NCI-H226 (cell line): ENCODE measurements at regions not wholly inside any gene's neighbourhood (a gene's known extent, or its start where the extent isn't known, plus 50 kb on each side); places are given as distances from the start of the nearest gene placed in this dataset.
A peak's percentile ranks its signal among the peaks of the same experiment; 100 is the strongest.

Source experiments
- DNase-seq: peaks from one replicate; pipeline ENCODE4 v3.0.0-alpha.2; 2015

- no peak for DNase-seq
These were observed 132.8 kb upstream of the CRY1 start for GRCh38 chr12:107226126-107226525.

GRCh38 chr12:107228076-107228475, 134.7 kb upstream of the CRY1 start:
- no peak for DNase-seq

GRCh38 chr12:107229827-107230226, 136.5 kb upstream of the CRY1 start:
- peak; percentile 17 for DNase-seq

- no peak for DNase-seq
These were observed 138.0 kb upstream of the CRY1 start for GRCh38 chr12:107231303-107231702.

DNA sequence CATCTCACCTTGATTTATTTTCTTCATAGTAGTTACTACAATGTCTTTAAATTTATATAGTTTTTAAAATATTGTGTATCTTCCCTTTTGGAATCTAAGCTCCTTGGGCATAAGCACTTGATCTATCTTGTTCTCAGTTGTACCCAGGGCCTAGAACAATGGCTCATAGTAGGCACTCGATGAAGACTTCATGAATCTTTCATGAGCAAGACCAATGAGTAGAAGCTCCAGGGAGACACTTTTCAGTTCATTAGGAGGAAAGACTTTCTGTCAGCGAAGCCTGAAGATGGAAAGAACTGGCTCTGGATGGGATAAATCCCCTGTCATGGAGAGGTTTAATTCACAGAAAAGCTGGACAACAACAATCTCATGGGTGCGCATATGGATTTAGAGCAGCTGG, 140.2 kb upstream of the CRY1 start:
- no peak for DNase-seq

DNA sequence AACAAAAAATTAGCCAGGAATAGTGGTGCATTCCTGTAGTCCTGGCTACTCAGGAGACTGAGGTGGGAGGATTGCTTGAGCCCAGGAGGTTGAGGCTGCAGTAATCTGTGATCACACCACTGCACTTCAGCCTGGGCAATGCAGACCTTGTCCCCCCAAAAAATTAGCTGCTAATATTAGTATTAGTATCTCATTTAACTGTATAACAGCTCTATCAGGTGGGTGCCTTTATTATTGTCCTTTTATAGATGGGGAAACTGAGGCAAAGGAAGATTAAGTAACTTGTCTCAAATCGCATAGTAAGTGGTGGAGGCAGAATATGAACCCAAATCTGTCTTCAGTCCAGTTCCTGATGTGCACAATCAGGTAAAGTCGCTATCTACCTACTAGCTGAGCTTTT, 142.3 kb upstream of the CRY1 start:
- DNase-seq: no peak

DNA sequence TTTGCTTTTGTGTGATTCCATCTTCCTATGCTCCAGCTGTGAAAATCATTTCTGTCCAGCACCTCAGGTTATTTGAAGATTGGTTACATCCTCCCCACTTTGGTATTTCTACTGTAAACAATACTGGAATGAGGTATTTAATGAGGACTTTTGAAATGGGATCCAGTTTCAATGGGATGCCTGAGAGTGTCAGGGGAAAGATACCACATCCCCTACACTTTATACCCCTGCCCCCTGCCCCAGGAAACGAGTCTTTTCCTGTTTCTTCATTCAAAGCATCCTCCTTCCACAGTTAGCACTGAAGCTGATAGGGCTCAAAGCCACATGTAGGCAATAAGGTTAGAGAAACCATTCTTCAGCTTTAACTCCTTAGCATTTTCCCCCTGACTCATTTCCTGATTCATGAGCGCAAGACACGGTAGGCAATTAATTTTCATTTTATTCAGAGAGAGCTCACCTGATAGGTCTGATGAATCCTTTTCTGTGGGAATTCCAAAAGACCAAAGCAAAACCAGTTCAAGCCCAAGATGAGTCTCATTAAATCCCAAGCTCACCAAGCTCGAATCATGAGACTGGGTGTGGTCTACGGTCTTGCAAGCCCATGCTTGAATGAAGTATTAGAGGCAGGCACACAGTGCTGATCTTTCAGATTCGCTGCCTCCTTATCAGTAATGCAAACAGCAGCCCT, 143.6 kb upstream of the CRY1 start:
- peak; percentile 90 for DNase-seq

DNA sequence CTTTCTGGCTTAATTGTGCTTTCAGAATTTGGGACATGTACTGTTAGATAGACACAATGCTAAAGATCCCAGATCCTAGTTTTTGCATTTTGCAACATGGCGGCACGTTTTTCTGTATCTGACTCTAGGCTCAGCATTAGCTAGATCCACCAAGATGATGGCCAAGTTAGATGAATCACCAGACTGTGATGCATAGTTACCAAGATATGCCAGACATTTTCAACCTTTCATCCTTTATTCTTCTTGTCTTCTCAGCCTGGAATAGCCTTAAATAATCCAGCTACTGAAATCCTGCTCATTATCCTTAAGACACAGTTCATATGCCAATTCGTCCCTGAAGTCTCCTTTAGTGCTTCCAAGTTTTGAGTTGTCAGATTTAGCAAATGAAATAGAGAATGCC, 144.9 kb upstream of the CRY1 start:
- peak; percentile 74 for DNase-seq

- DNase-seq: no peak
These were observed 148.1 kb upstream of the CRY1 start for GRCh38 chr12:107241411-107241810.

DNA sequence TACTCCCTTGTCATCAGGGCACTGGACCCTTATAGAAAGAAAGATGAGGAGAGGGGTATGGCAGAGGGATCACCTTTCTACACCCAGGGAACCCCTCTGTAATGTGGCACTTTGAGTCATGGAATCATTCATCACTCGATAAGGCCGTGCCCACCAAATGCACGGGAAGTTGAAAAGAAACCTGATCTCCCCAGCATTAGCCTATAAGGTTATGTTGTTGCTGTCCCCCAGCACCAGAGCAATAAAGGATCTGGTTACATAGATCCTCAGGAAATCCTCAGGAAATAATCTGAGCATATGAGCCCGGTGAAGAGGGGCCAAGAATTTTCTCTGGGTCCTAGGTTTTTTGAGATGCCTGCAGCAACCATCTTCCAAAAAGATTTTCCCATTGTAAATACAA, 148.8 kb upstream of the CRY1 start:
- DNase-seq: no peak

GRCh38 chr12:107243341-107243740, 150.0 kb upstream of the CRY1 start:
- no peak for DNase-seq

- DNase-seq: no peak
These were observed 151.2 kb upstream of the CRY1 start for GRCh38 chr12:107244584-107244983.

DNA sequence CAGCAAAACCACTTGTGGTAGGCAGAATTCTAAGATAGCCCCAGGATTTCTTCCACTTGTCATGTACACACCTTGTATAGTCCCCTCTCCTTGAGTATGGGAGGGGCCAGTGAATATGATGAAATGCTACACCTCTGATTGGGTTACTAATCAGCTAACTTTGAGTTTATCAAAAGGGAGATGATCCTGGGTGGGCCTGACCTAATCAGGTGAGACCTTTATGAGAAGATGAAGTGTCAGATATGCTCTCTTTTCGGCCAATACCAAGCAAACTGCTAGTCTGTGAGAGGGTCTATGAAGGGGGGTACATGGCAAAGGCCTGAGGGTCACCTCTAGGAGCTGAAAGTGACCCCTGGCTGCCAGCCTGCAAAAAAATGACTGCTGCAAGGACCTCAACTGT, 154.3 kb upstream of the CRY1 start:
- no peak for DNase-seq

DNA sequence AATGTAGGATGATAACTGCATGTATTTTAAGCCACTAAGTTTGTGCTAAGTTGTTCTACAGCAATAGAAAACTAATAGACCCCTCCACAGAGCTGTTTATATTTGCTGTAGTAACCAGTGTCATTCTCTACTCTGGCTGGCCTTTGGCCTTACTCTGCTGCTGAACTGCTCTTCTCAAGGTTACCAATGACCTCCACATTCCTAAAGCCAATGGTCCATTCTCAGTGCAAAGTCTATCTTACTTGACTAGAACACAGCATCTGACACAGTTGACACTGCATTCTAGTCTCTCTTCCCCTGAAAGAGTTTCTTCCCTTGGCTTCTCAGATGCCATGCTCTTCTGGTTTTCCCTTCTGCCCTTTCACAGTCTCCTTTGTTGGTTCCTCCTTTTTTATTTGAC, 154.8 kb upstream of the CRY1 start:
- DNase-seq: no peak

GRCh38 chr12:107251288-107251687, 157.9 kb upstream of the CRY1 start:
- DNase-seq: no peak

- DNase-seq: no peak
These were observed 160.0 kb upstream of the CRY1 start for GRCh38 chr12:107253361-107253760.

GRCh38 chr12:107254258-107254856, 161.0 kb upstream of the CRY1 start:
- no peak for DNase-seq

DNA sequence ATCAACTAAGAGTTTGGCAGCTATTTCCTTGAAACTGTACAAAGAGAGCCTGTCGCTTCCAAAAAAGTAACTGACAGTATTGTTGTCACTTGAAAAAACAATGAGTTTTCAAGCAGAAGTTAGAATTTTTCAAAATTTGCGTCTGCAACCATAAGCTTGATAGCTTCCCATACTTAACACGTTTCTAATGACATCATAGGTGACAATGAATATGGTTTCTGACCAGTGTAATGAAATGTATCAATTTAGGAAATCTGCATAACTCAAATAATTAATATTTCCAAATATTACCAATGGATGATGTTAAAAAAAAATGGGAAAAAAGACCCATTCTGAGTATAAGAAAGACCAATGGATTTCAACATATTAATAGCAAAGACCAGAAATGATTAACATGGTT, 165.4 kb upstream of the CRY1 start:
- no peak for DNase-seq

GRCh38 chr12:107263980-107264379, 170.6 kb upstream of the CRY1 start:
- no peak for DNase-seq

DNA sequence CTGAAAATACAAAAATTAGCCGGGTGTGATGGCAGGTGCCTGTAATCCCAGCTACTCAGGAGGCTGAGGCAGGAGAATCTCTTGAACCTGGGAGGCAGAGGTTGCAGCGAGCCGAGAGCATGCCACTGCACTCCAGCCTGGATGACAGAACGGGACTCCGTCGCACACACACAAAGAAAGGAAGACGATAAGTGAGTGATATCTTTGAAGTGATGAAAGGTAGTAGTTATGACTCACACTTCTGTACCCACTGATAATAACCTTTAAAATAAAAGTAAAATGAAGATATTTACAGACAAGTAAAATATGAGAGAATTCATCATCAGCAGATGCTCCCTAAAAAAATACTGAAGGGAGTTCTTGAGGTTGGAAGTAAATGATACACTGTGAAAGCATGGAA, 171.3 kb upstream of the CRY1 start:
- no peak for DNase-seq

DNA sequence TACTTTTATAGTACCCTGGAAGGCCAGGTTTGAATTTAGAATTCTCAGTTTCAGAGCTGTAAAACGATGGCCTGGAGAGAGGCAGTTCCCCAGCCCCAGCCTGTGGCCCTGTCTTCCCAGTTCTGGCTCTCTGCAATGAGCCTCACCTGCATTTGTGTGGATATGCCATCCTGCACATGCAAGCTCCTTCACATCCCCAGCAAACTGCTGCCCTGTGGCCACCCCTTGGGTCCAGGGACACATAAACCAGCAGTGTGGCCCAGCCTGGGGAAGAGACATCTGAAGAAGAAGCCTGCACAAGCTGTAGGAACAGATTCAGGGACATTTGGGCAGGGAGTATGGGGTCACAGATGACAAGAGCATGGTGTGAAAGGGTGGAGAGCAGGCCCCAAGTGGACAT, 174.3 kb upstream of the CRY1 start:
- DNase-seq: no peak

GRCh38 chr12:107271523-107271922, 178.2 kb upstream of the CRY1 start:
- DNase-seq: no peak

- no peak for DNase-seq
These were observed 182.2 kb upstream of the CRY1 start for GRCh38 chr12:107275530-107275929.

DNA sequence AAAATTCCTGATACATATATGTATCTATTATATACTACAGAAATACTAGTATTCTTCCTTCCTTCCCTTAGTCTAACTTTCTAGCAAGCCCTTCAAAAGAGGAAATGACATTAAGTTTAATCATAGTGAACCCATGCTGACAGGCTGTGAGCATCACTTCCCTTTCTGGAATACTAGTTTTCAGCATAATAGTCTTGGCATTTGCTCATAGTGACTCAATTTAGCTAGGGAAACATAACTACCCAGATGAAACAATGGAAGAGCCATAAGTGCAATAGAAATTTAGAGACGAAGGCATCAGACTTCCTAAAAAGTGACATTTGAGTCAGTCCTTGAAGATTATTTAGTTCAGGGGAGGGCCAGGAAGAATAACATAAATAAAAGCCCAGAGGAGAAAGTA, 184.5 kb upstream of the CRY1 start:
- peak; percentile 76 for DNase-seq

DNA sequence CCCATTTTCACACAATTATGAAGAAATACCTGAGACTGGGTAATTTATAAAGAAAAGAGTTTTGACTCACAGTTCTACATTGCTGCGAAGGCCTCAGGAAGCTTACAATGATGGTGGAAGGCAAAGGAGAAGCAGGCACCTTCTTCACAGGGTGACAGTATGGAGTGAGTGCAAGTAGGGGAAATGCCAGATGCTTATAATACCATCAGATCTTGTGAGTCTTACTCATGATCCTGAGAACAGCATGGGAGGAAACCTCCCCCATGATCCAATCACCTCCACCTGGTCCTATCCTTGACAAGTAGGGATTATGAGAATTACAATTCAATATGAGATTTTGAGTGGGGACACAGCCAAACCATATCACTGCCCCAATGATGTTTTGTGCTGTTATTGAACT, 189.3 kb upstream of the CRY1 start:
- peak; percentile 16 for DNase-seq
